Endothelial cell of umbilical vein (primary cell): ENCODE measurements at regions not wholly inside any gene's neighbourhood (a gene's known extent, or its start where the extent isn't known, plus 50 kb on each side); places are given as distances from the start of the nearest gene placed in this dataset.

Experiments used
- BruUV-seq: library from RNA; stranded (reverse); fragments of 400-500 nt; replicated peaks from 2 replicates; lab custom pipeline; 2021; lab: Mats Ljungman, UMichigan
- CTCF ChIA-PET: fragments of 300-600, 350-600 bp; sonication (Branson Sonifier 250); formaldehyde crosslinking; loops from one replicate; lab custom pipeline; 2021; ENCODE audit warnings: antibody characterized with exemption, inconsistent platforms; lab: Charles Lee
- POLR2A ChIA-PET: fragments of 300-600, 350-600 bp; sonication (Branson Sonifier 250); formaldehyde crosslinking; loops from one replicate; lab custom pipeline; 2021; ENCODE audit warnings: antibody characterized with exemption, inconsistent platforms; lab: Charles Lee
- DNase-seq: peaks from one replicate; pipeline ENCODE4 v3.0.0-alpha.2; 2011; ENCODE audit warnings: low read depth, low spot score
- FAIRE-seq: peaks from 2 replicates; lab custom pipeline; 2011; peaks lifted over from hg19 to GRCh38; lab: Jason Lieb, UNC
- H2AFZ ChIP-seq: 2 replicates; pipeline ENCODE4 v1.6.0; 2012; ENCODE audit warnings: low read depth, low read length, control low read depth, inconsistent platforms
- H3K27ac ChIP-seq: 2 replicates; pipeline ENCODE4 v1.5.1; 2011; ENCODE audit warnings: low read depth, mild to moderate bottlenecking, control low read depth, low read length, moderate library complexity; ENCODE audit not compliant: insufficient read depth
- H3K27me3 ChIP-seq, 2 experiments: 2 replicates each; pipeline versions ENCODE4 v1.6.0 to v1.6.1; 2011; ENCODE audit warnings: low read length in 2 of 2, mixed read lengths in 1 of 2; ENCODE audit not compliant: control insufficient read depth in 2 of 2, insufficient read depth in 2 of 2
- H3K36me3 ChIP-seq, 2 experiments: 2 replicates in 1 of 2; 3 replicates in 1 of 2; pipeline ENCODE4 v1.5.1; 2011; ENCODE audit warnings: low read length in 2 of 2, mild to moderate bottlenecking in 1 of 2, moderate library complexity in 1 of 2; ENCODE audit not compliant: control insufficient read depth in 2 of 2, insufficient read depth in 2 of 2; ENCODE audit errors: extremely low read depth in 1 of 2
- H3K4me1 ChIP-seq: 3 replicates; pipeline ENCODE4 v1.5.1; 2011; ENCODE audit warnings: mild to moderate bottlenecking, low read length; ENCODE audit not compliant: control insufficient read depth, insufficient read depth; ENCODE audit errors: extremely low read depth
- H3K4me2 ChIP-seq: 2 replicates; pipeline ENCODE4 v1.6.1; 2011; ENCODE audit warnings: low read length, control low read depth, mixed read lengths; ENCODE audit not compliant: insufficient read depth
- H3K4me3 ChIP-seq, 3 experiments: fragments of 200-600 bp in 1 of 3; sonication (generic), shearing (Covaris generic) in 1 of 3; replicated peaks in 1 of 3; 2 replicates each; pipeline ENCODE4 v1.5.1; 2011 to 2016; ENCODE audit warnings: control low read depth in 3 of 3, low read length in 3 of 3, mild to moderate bottlenecking in 2 of 3, inconsistent platforms in 1 of 3, low read depth in 1 of 3, moderate library complexity in 1 of 3; ENCODE audit not compliant: insufficient read depth in 1 of 3
- H3K79me2 ChIP-seq: 2 replicates; pipeline ENCODE4 v1.6.0; 2012; ENCODE audit warnings: low read length, inconsistent platforms; ENCODE audit not compliant: control insufficient read depth, insufficient read depth
- H3K9ac ChIP-seq: replicated peaks from 2 replicates; pipeline ENCODE3; 2011; ENCODE audit warnings: low read length, control low read depth; ENCODE audit not compliant: insufficient read depth; ENCODE audit errors: extremely low read depth
- H3K9me1 ChIP-seq: replicated peaks from 3 replicates; pipeline ENCODE4 v1.6.0; 2011; ENCODE audit warnings: mild to moderate bottlenecking, low read length; ENCODE audit not compliant: control insufficient read depth, insufficient read depth; ENCODE audit errors: extremely low read depth
- H3K9me3 ChIP-seq: replicated peaks from 2 replicates; pipeline ENCODE4 v1.5.1; 2012; ENCODE audit warnings: low read length, inconsistent platforms; ENCODE audit not compliant: control insufficient read depth, insufficient read depth
- H4K20me1 ChIP-seq: replicated peaks from 2 replicates; pipeline ENCODE3; 2011; ENCODE audit warnings: mild to moderate bottlenecking, low read length; ENCODE audit not compliant: control insufficient read depth, insufficient read depth; ENCODE audit errors: extremely low read depth
- CTCF ChIP-seq, 2 donors: IDR thresholded peaks; 1 replicate in 1 of 2; 2 replicates in 1 of 2; pipeline ENCODE4 v1.5.1; 2011; ENCODE audit warnings: low read length in 2 of 2, mild to moderate bottlenecking in 2 of 2, moderate library complexity in 2 of 2, control low read depth in 1 of 2, inconsistent platforms in 1 of 2, low read depth in 1 of 2; ENCODE audit not compliant: insufficient read depth in 1 of 2; ENCODE audit errors: extremely low read depth in 1 of 2
- EZH2 ChIP-seq: IDR thresholded peaks from 2 replicates; pipeline ENCODE4 v1.6.1; 2012; ENCODE audit warnings: borderline replicate concordance, low read depth, mild to moderate bottlenecking, moderate library complexity, low read length, inconsistent platforms; ENCODE audit not compliant: severe bottlenecking
- FOS ChIP-seq: IDR thresholded peaks from 2 replicates; pipeline ENCODE4 v1.6.1; 2011; ENCODE audit warnings: mild to moderate bottlenecking, low read length, moderate library complexity, borderline replicate concordance; ENCODE audit not compliant: insufficient read depth
- GATA2 ChIP-seq: IDR thresholded peaks from 2 replicates; pipeline ENCODE4 v1.7.0; 2011; ENCODE audit warnings: low read depth, mild to moderate bottlenecking, moderate library complexity, mixed read lengths, low read length; ENCODE audit not compliant: insufficient read length, insufficient read depth
- JUN ChIP-seq: IDR thresholded peaks from 2 replicates; pipeline ENCODE4 v1.6.1; 2011; ENCODE audit warnings: borderline replicate concordance, low read depth; ENCODE audit not compliant: insufficient read length, insufficient read depth
- MYC ChIP-seq: IDR thresholded peaks from one replicate; pipeline ENCODE4 v1.6.1; 2011; ENCODE audit warnings: mild to moderate bottlenecking, low read depth, low read length
- POLR2A ChIP-seq: IDR thresholded peaks from 2 replicates; pipeline ENCODE4 v1.6.1; 2012; ENCODE audit warnings: low read depth, mild to moderate bottlenecking, control low read depth, low read length
- POLR2AphosphoS5 ChIP-seq: IDR thresholded peaks from 2 replicates; pipeline ENCODE4 v1.6.1; 2012; ENCODE audit warnings: low read depth, mild to moderate bottlenecking, control low read depth, low read length, moderate library complexity; ENCODE audit not compliant: insufficient read depth
- dilution Hi-C: fragments of 300-500 bp; cut with MboI; formaldehyde crosslinking; loops from one replicate; pipeline ENCODE4 v1.15.0; 2019; ENCODE audit warnings: low sequenced_read_pairs; ENCODE audit not compliant: extremely low pct_ligation_motif_present
- intact Hi-C: fragments of 100-400 bp; cut with micrococcal nuclease; formaldehyde crosslinking; loops from one replicate; pipeline ENCODE4 v1.10.0; 2022

DNA sequence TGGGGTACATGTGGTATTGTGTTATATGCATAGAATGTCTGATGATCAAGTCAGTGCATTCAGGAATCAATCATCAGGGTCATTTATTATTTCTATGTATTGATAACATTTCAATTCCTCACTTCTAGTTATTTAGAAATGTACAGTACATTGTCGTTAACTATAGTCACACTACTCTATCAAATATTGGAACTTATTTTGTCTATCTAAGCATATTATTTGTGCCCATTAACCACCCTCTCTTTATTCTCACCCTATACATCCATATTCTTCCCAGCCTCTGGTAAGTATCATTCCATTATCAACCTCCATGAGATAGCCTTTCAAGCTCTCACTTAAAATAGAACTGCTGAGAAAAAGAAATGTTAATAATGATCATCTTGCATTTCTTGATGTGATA, 596.5 kb upstream of the POT1 start:
- TF ChIP-seq POLR2AphosphoS5 (no peak), GATA2 (no peak), CTCF (IDR thresholded peaks at IDR 0.05; ENCODE audit: extremely low read depth in 1 of 2, insufficient read depth in 1 of 2, low read depth in 1 of 2, low read length in 2 of 2) (no peak), EZH2 (no peak), JUN (no peak), FOS (no peak), POLR2A (no peak), MYC (no peak)
- Histone ChIP-seq H3K27ac (no peak overlapping the region), H4K20me1 (no peaks in the 10 kb centered on the region), H3K79me2 (no peaks in the 10 kb centered on the region), H3K4me2 (no peak overlapping the region), H3K9me1 (no peaks in the 10 kb centered on the region), H3K36me3 (no peaks in the 10 kb centered on the region), H3K27me3 (no peaks in the 10 kb centered on the region), H3K4me3 (no peak overlapping the region), H3K9ac (no peak overlapping the region), H2AFZ (no peak overlapping the region), H3K9me3 (no peaks in the 10 kb centered on the region), H3K4me1 (no peaks in the 10 kb centered on the region)
- intact Hi-C loops (no loop called here), dilution Hi-C loops (no loop called here)
- no TSS peak for BruUV-seq
- DNase-seq (no peak), FAIRE-seq (no peak)
- POLR2A ChIA-PET: no interaction called here
- CTCF ChIA-PET: no interaction called here
